ENCODE measurements at regions not wholly inside any gene's neighbourhood (a gene's known extent, or its start where the extent isn't known, plus 50 kb on each side); places are given as distances from the start of the nearest gene placed in this dataset.
A peak's percentile ranks its signal among the peaks of the same experiment; 100 is the strongest.

GRCh38 chr2:153165021-153165420 lies 313.5 kb downstream of the RPRM start:
- no peak for TF ChIP-seq CTCF (conservative IDR thresholded peaks at IDR 0.05)
- no peak for TF ChIP-seq ZFX (IDR thresholded peaks at IDR 0.05)
- no peak overlapping the region for H3K27ac ChIP-seq

GRCh38 chr2:153163055-153163454 lies 315.5 kb downstream of the RPRM start:
- TF ChIP-seq ZFX (IDR thresholded peaks at IDR 0.05): no peak
- TF ChIP-seq CTCF (conservative IDR thresholded peaks at IDR 0.05): peak; percentile 70
- H3K27ac ChIP-seq: no peak overlapping the region

GRCh38 chr2:153156743-153157142 lies 321.8 kb downstream of the RPRM start:
- TF ChIP-seq CTCF (conservative IDR thresholded peaks at IDR 0.05) (no peak), ZFX (IDR thresholded peaks at IDR 0.05) (no peak)
- H3K27ac ChIP-seq: no peak overlapping the region

- TF ChIP-seq ZFX (IDR thresholded peaks at IDR 0.05) (no peak), CTCF (conservative IDR thresholded peaks at IDR 0.05) (no peak)
- no peak overlapping the region for H3K27ac ChIP-seq
These were observed 326.5 kb downstream of the RPRM start for GRCh38 chr2:153152036-153152435.

DNA sequence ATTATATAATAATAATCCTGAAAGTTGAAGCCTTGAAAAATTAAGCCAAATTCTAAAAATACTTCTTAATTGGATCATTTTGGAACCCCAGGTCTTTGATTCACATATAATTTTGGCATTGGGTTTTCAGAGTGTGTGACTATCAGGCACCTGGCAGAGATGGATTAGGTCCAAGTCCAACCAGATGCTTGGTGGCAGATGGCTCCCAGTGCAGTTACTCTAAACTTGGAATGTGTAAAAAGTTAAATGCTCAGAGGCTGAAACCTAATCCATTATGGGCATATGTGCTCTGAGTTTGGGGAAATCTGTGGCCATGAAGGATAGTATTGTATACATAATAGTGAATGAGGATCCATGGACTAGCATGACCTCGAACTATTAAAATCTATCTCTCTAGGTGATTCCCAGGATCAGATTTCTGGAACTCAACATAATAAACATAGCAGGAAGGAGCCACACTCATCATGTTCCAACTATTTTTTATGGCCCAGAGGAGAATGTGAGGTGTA lies 333.0 kb downstream of the RPRM start:
- H3K27ac ChIP-seq: no peak overlapping the region
- TF ChIP-seq CTCF (conservative IDR thresholded peaks at IDR 0.05): no peak
- TF ChIP-seq ZFX (IDR thresholded peaks at IDR 0.05): no peak

DNA sequence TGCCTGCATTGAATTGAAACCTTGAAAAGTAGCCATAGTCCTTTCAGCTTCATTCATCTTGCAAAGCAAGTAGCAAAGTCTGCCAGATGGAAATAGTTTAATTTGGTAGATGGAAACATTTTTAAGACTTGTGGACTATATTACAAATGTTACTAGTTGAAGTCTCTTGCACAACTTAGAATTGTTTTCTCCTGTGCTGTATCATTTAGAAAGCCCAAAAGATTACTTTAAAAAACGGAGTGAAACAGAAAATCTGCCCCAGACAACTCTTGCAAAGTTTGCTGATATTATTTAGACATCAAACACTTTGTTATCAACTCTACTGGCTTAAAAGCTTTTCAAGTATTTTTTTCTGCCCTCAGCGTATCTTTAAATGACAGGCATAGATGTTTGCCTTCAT lies 335.0 kb downstream of the RPRM start:
- no peak for TF ChIP-seq CTCF (conservative IDR thresholded peaks at IDR 0.05)
- TF ChIP-seq ZFX (IDR thresholded peaks at IDR 0.05): no peak
- no peak overlapping the region for H3K27ac ChIP-seq

GRCh38 chr2:153140498-153140897 lies 338.1 kb downstream of the RPRM start:
- no peak for TF ChIP-seq ZFX (IDR thresholded peaks at IDR 0.05)
- TF ChIP-seq CTCF (conservative IDR thresholded peaks at IDR 0.05): no peak
- H3K27ac ChIP-seq: no peak overlapping the region
